HCT116 (cell line): ENCODE measurements at regions not wholly inside any gene's neighbourhood (a gene's known extent, or its start where the extent isn't known, plus 50 kb on each side); places are given as distances from the start of the nearest gene placed in this dataset.

Experiments
- CEBPB ChIP-seq: IDR thresholded peaks from 2 replicates; pipeline ENCODE4 v1.6.1; 2012; ENCODE audit warnings: low read depth
- CTCF ChIP-seq, 3 experiments: fragments of 200-600 bp in 1 of 3; sonication (generic) in 1 of 3; IDR thresholded peaks in 2 of 3; conservative IDR thresholded peaks in 1 of 3; 2 replicates each; pipeline ENCODE4 v1.5.1; 2012 to 2017; ENCODE audit warnings: low read depth in 2 of 3, low read length in 2 of 3, antibody characterized with exemption in 1 of 3, borderline replicate concordance in 1 of 3, control low read depth in 1 of 3, mild to moderate bottlenecking in 1 of 3, mixed read lengths in 1 of 3, mixed run types in 1 of 3, moderate library complexity in 1 of 3; ENCODE audit not compliant: insufficient read depth in 1 of 3
- ELF1 ChIP-seq: IDR thresholded peaks from 2 replicates; pipeline ENCODE4 v1.6.1; 2012; ENCODE audit warnings: low read depth, borderline replicate concordance
- EZH2 ChIP-seq: fragments of 200-600 bp; sonication (generic); IDR thresholded peaks from 2 replicates; pipeline ENCODE4 v1.6.1; 2017; ENCODE audit warnings: antibody characterized with exemption, mixed run types
- EZH2phosphoT487 ChIP-seq: fragments of 200-600 bp; IDR thresholded peaks from 2 replicates; pipeline ENCODE4 v1.6.1; 2018; ENCODE audit warnings: antibody characterized with exemption, borderline replicate concordance
- JUND ChIP-seq: IDR thresholded peaks from 2 replicates; pipeline ENCODE4 v1.6.1; 2012
- MAX ChIP-seq: IDR thresholded peaks from 2 replicates; pipeline ENCODE4 v1.6.1; 2012
- POLR2A ChIP-seq: IDR thresholded peaks from 2 replicates; pipeline ENCODE4 v1.7.0; 2011; ENCODE audit warnings: borderline replicate concordance; ENCODE audit not compliant: insufficient read depth, insufficient read length; ENCODE audit errors: extremely low read depth
- POLR2AphosphoS5 ChIP-seq: IDR thresholded peaks from 2 replicates; pipeline ENCODE4 v1.6.1; 2011; ENCODE audit warnings: mild to moderate bottlenecking, low read depth, low read length, moderate library complexity
- RAD21 ChIP-seq: IDR thresholded peaks from 2 replicates; pipeline ENCODE4 v1.6.1; 2012; ENCODE audit warnings: low read depth, mild to moderate bottlenecking
- SRF ChIP-seq: IDR thresholded peaks from 2 replicates; pipeline ENCODE4 v1.6.1; 2012; ENCODE audit warnings: low read depth
- ZNF274 ChIP-seq: fragments of 200-500 bp; sonication (Bioruptor generic); IDR thresholded peaks from 2 replicates; pipeline ENCODE4 v1.6.1; 2014; ENCODE audit warnings: mild to moderate bottlenecking, low read depth, low read length, inconsistent platforms
- TF ChIP-seq, protein P1 (sequence below): IDR thresholded peaks from 2 replicates; pipeline ENCODE4 v1.6.1; 2012
- TF ChIP-seq, protein P2 (sequence below): IDR thresholded peaks from 2 replicates; pipeline ENCODE4 v1.6.1; 2012; ENCODE audit warnings: low read depth

- no peak for TF ChIP-seq CTCF (IDR thresholded peaks at IDR 0.05 in 2 of 3, conservative IDR thresholded peaks at IDR 0.05 in 1 of 3; ENCODE audit: borderline replicate concordance in 1 of 3, insufficient read depth in 1 of 3, low read depth in 2 of 3, low read length in 2 of 3)
- TF ChIP-seq RAD21 = no peak
- TF ChIP-seq ZNF274 = no peak
- no peak for TF ChIP-seq EZH2phosphoT487
- TF ChIP-seq, protein P1, sequence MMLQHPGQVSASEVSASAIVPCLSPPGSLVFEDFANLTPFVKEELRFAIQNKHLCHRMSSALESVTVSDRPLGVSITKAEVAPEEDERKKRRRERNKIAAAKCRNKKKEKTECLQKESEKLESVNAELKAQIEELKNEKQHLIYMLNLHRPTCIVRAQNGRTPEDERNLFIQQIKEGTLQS = no peak
- no peak for TF ChIP-seq EZH2
- TF ChIP-seq MAX = no peak
- no peak for TF ChIP-seq ELF1
- TF ChIP-seq POLR2A = no peak
- TF ChIP-seq POLR2AphosphoS5 = no peak
- TF ChIP-seq, protein P2, sequence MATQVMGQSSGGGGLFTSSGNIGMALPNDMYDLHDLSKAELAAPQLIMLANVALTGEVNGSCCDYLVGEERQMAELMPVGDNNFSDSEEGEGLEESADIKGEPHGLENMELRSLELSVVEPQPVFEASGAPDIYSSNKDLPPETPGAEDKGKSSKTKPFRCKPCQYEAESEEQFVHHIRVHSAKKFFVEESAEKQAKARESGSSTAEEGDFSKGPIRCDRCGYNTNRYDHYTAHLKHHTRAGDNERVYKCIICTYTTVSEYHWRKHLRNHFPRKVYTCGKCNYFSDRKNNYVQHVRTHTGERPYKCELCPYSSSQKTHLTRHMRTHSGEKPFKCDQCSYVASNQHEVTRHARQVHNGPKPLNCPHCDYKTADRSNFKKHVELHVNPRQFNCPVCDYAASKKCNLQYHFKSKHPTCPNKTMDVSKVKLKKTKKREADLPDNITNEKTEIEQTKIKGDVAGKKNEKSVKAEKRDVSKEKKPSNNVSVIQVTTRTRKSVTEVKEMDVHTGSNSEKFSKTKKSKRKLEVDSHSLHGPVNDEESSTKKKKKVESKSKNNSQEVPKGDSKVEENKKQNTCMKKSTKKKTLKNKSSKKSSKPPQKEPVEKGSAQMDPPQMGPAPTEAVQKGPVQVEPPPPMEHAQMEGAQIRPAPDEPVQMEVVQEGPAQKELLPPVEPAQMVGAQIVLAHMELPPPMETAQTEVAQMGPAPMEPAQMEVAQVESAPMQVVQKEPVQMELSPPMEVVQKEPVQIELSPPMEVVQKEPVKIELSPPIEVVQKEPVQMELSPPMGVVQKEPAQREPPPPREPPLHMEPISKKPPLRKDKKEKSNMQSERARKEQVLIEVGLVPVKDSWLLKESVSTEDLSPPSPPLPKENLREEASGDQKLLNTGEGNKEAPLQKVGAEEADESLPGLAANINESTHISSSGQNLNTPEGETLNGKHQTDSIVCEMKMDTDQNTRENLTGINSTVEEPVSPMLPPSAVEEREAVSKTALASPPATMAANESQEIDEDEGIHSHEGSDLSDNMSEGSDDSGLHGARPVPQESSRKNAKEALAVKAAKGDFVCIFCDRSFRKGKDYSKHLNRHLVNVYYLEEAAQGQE = no peak
- TF ChIP-seq CEBPB = no peak
- TF ChIP-seq JUND = no peak
- TF ChIP-seq SRF = no peak
These were observed 650.8 kb upstream of the EYS start for GRCh38 chr6:66357781-66358180.
